HG03135 (cell line): ENCODE measurements at regions not wholly inside any gene's neighbourhood (a gene's known extent, or its start where the extent isn't known, plus 50 kb on each side); places are given as distances from the start of the nearest gene placed in this dataset.

ENCODE experiments used
- ATAC-seq: cut with Tn5 transposase; IDR thresholded peaks from one replicate; pipeline ENCODE4 v1.9.1; 2021; ENCODE audit warnings: mild to moderate bottlenecking, moderate library complexity; ENCODE audit not compliant: unreplicated experiment

DNA sequence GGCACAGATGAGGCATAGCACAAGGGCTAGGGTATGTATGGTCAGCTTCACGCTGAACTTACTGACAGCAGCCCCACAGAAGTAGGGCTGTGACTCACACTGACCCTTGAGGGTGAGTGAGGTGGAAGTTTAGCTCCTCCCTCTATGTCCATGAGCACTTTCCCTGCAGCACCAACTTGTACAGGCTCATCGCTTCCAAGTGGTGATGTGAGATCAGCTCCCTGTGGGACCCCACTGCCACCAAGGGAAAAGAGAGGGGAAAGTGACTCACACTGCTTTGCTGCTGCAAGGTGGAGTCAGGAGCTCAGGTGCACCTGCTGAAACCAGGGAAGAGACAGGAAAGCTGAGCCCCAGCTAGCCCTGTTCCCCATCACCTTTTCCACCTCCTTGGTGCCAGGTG lies 91.5 kb downstream of the TEX51 start:
- ATAC-seq: no peak

- no peak for ATAC-seq
These were observed 92.2 kb downstream of the TEX51 start for GRCh38 chr2:126990605-126991532.

DNA sequence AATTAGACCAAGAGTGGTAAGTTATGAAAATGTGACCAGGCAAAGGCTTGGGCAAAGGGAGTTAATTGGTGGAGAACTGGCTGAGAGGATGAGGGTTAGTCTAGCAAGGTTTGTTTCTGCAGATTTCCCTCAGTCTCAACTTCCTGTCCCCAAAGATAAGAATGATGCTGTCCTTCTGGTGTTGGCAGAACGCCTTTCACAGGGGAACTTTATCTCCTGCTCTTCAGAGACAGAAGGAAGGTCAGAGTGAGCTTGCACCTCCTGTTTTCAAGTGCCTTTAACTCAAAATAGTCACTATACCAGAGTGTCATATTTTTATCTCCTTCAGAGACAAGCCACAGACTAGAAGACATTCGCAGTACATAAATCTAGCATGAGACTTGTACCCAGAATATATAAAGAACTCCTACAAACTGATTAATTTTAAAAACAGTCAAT lies 95.7 kb downstream of the TEX51 start:
- no peak for ATAC-seq

DNA sequence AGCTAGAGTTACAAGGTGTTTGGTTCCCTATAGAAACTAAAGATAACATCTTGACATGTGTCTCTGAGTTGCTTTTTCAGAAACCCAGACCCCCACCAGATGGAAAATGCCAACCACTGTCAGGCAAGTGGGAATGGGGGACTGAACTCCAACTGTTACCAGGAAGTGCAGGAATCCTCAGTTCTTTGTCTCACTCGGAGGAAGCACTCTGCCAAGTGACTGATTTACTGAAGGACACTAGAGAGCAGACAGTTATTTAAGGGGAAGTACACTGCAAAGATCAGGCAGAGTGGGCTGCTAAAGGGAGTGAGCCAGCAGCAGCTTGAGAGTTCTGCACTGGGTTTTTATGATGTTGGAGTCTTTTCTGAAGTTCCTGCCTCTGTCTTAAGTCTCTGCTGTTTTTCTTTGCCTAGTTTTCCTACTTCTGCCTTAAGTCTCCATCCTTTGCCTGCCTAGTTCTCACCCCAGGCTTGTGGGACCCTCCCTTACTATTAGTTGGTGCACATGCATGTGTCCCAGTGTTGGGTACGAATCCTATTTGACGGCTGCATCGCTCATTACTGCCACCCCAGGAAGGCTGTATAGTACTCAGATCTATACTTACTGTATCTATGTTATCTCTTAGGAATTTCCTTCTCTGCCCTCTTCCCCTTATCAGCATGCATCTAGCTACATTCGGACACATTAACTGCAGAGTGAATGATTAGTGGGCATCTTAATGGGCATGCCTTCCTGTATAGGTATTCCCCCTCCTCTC lies 97.1 kb downstream of the TEX51 start:
- no peak for ATAC-seq

DNA sequence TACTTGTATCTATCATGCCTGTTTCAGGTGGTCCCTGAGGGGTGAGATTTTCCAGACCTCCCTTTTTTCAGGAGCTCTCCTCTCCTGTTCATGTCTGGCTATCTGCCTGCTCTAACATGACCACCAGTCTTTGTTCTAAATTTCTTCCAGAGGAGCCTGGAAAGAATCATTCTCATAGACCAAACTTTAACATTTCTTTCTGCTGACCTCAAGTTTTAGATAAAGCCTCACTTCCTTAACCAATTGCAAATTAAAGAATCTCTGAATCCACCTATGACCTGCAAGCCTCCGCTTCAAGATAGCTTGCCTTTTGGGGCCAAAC lies 97.6 kb downstream of the TEX51 start:
- no peak for ATAC-seq
